ENCODE measurements at regions not wholly inside any gene's neighbourhood (a gene's known extent, or its start where the extent isn't known, plus 50 kb on each side); places are given as distances from the start of the nearest gene placed in this dataset.

DNA sequence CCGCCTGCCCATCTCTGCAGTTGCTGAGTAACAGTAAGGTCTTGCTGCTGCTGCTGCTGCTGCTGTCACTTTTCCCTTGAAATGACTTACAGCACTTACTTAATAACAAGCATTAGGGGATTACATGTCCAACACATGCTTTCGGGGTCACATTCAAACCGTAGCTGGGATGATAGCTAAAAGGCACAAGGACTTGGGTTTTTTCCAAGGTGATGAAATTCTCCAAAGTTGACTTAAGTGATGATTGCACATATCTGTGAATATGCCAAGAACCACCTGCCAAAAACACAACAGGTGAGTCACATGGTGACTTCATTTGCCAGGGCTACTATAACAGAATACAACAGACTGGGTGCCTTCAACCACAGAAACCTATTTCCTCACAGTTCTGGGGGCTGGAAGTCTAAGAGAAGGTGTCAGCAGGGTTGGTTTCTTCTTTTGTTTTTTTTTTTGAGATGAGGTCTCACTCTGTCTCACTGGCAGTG, 121.9 kb upstream of the TNRC6C start:
- TF ChIP-seq SETDB1 (IDR thresholded peaks at IDR 0.05; ENCODE audit: low read length) (no peak), EZH2 (IDR thresholded peaks at IDR 0.05; ENCODE audit: borderline replicate concordance, low read depth, low read length) (no peak), ZNF184 (CRISPR knock-in tag; IDR thresholded peaks at IDR 0.05) (no peak), POLR2AphosphoS5 (IDR thresholded peaks at IDR 0.05; ENCODE audit: control insufficient read depth, insufficient read depth, low read depth, low read length) (no peak), PML (IDR thresholded peaks at IDR 0.05; ENCODE audit: low read length) (no peak), ZNF24 (IDR thresholded peaks at IDR 0.05) (no peak), ZBTB17 (CRISPR knock-in tag; IDR thresholded peaks at IDR 0.05) (no peak), ZNF140 (CRISPR knock-in tag; IDR thresholded peaks at IDR 0.05) (no peak)
